Muscle of leg (tissue), 3 donors: ENCODE measurements at regions not wholly inside any gene's neighbourhood (a gene's known extent, or its start where the extent isn't known, plus 50 kb on each side); places are given as distances from the start of the nearest gene placed in this dataset.
A peak's percentile ranks its signal among the peaks of the same experiment; 100 is the strongest.

ENCODE experiments used
- DNase-seq: peaks from one replicate; pipeline ENCODE4 v3.0.0; 2013
- H3K27ac ChIP-seq: one replicate; pipeline ENCODE4 v1.5.1; 2013; ENCODE audit warnings: mild to moderate bottlenecking, low read length, control low read depth
- H3K27me3 ChIP-seq: one replicate; pipeline ENCODE4 v1.6.1; 2013; ENCODE audit warnings: low read length; ENCODE audit not compliant: control insufficient read depth, insufficient read depth
- H3K36me3 ChIP-seq: one replicate; pipeline ENCODE4 v1.6.1; 2013; ENCODE audit warnings: low read length; ENCODE audit not compliant: control insufficient read depth, insufficient read depth
- H3K4me1 ChIP-seq: one replicate; pipeline ENCODE4 v1.6.1; 2013; ENCODE audit warnings: low read length; ENCODE audit not compliant: control insufficient read depth, insufficient read depth
- H3K4me3 ChIP-seq: one replicate; pipeline ENCODE4 v1.5.1; 2013; ENCODE audit warnings: low read length, control low read depth
- H3K9me3 ChIP-seq: replicated peaks from 2 replicates; pipeline ENCODE4 v1.6.1; 2013; ENCODE audit warnings: low read depth, low read length; ENCODE audit not compliant: control insufficient read depth
- WGBS: methylation state at CpG from one replicate; pipeline ENCODE4 v1.1.5; 2013; ENCODE audit warnings: missing lambda C conversion rate; ENCODE audit not compliant: insufficient coverage; 5-methylcytosine and 5-hydroxymethylcytosine counted together

GRCh38 chr12:90899456-90900182, 55.4 kb downstream of the CCER1 start:
- Histone ChIP-seq H3K9me3 (no peaks in the 10 kb centered on the region), H3K27me3 (no peaks in the 10 kb centered on the region), H3K4me3 (no peak overlapping the region), H3K36me3 (no peaks in the 10 kb centered on the region), H3K27ac (no peak overlapping the region), H3K4me1 (no peaks in the 10 kb centered on the region)
- WGBS = 88% methylated on average over 2 of the region's 4 CpGs
- no peak for DNase-seq

GRCh38 chr12:90897986-90898385, 57.0 kb downstream of the CCER1 start:
- no peaks in the 10 kb centered on the region for H3K36me3 ChIP-seq
- no peak for DNase-seq
- H3K4me3 ChIP-seq = no peak overlapping the region
- no peaks in the 10 kb centered on the region for H3K27me3 ChIP-seq
- H3K27ac ChIP-seq = no peak overlapping the region
- H3K9me3 ChIP-seq = no peaks in the 10 kb centered on the region
- no peaks in the 10 kb centered on the region for H3K4me1 ChIP-seq

GRCh38 chr12:90897316-90897715, 57.7 kb downstream of the CCER1 start:
- H3K4me1 ChIP-seq = no peaks in the 10 kb centered on the region
- WGBS = no CpG with 5 or more reads among the region's 3 CpGs
- no peak overlapping the region for H3K4me3 ChIP-seq
- H3K9me3 ChIP-seq = no peaks in the 10 kb centered on the region
- no peaks in the 10 kb centered on the region for H3K27me3 ChIP-seq
- H3K36me3 ChIP-seq = no peaks in the 10 kb centered on the region
- DNase-seq = no peak
- no peak overlapping the region for H3K27ac ChIP-seq

- WGBS = no CpG with 5 or more reads among the region's 1 CpG
- DNase-seq = no peak
- Histone ChIP-seq H3K9me3 (no peaks in the 10 kb centered on the region), H3K27me3 (no peaks in the 10 kb centered on the region), H3K4me3 (no peak overlapping the region), H3K36me3 (no peaks in the 10 kb centered on the region), H3K27ac (no peak overlapping the region), H3K4me1 (no peaks in the 10 kb centered on the region)
Measured at GRCh38 chr12:90896821-90897220, 58.2 kb downstream of the CCER1 start.

- no peak for DNase-seq
- no peaks in the 10 kb centered on the region for H3K4me1 ChIP-seq
- H3K9me3 ChIP-seq = no peaks in the 10 kb centered on the region
- H3K4me3 ChIP-seq = no peak overlapping the region
- no peaks in the 10 kb centered on the region for H3K27me3 ChIP-seq
- no peaks in the 10 kb centered on the region for H3K36me3 ChIP-seq
- H3K27ac ChIP-seq = no peak overlapping the region
Measured at GRCh38 chr12:90896164-90896563, 58.8 kb downstream of the CCER1 start.

- no peaks in the 10 kb centered on the region for H3K36me3 ChIP-seq
- no peaks in the 10 kb centered on the region for H3K4me1 ChIP-seq
- DNase-seq = no peak
- no peaks in the 10 kb centered on the region for H3K27me3 ChIP-seq
- H3K4me3 ChIP-seq = no peak overlapping the region
- H3K9me3 ChIP-seq = no peaks in the 10 kb centered on the region
- WGBS = no CpG with 5 or more reads among the region's 1 CpG
- no peak overlapping the region for H3K27ac ChIP-seq
Measured at GRCh38 chr12:90888316-90888715, 66.7 kb downstream of the CCER1 start.

- H3K4me1 ChIP-seq = no peaks in the 10 kb centered on the region
- H3K9me3 ChIP-seq = no peaks in the 10 kb centered on the region
- H3K27me3 ChIP-seq = no peaks in the 10 kb centered on the region
- no peaks in the 10 kb centered on the region for H3K36me3 ChIP-seq
- no peak overlapping the region for H3K27ac ChIP-seq
- no peak for DNase-seq
- H3K4me3 ChIP-seq = no peak overlapping the region
- WGBS = no CpG with 5 or more reads among the region's 4 CpGs
Measured at GRCh38 chr12:90883456-90883855, 71.5 kb downstream of the CCER1 start.

- DNase-seq = no peak
- H3K36me3 ChIP-seq = no peaks in the 10 kb centered on the region
- H3K9me3 ChIP-seq = no peaks in the 10 kb centered on the region
- no CpG with 5 or more reads among the region's 2 CpGs for WGBS
- H3K27me3 ChIP-seq = no peaks in the 10 kb centered on the region
- H3K4me1 ChIP-seq = no peaks in the 10 kb centered on the region
- no peak overlapping the region for H3K4me3 ChIP-seq
- no peak overlapping the region for H3K27ac ChIP-seq
Measured at GRCh38 chr12:90871726-90872096, 83.3 kb downstream of the CCER1 start.

- Histone ChIP-seq H3K9me3 (no peaks in the 10 kb centered on the region), H3K4me3 (no peak overlapping the region), H3K36me3 (no peaks in the 10 kb centered on the region), H3K27me3 (no peaks in the 10 kb centered on the region), H3K4me1 (no peaks in the 10 kb centered on the region), H3K27ac (no peak overlapping the region)
- DNase-seq = peak; percentile 68
- whole genome bisulfite sequencing = no CpG with 5 or more reads among the region's 1 CpG
Measured at GRCh38 chr12:90870971-90871725, 83.8 kb downstream of the CCER1 start.

GRCh38 chr12:90868626-90869025, 86.3 kb downstream of the CCER1 start:
- Histone ChIP-seq H3K36me3 (no peaks in the 10 kb centered on the region), H3K4me3 (no peak overlapping the region), H3K4me1 (no peaks in the 10 kb centered on the region), H3K27ac (no peak overlapping the region), H3K27me3 (no peaks in the 10 kb centered on the region), H3K9me3 (no peaks in the 10 kb centered on the region)
- no peak for DNase-seq
- no CpG with 5 or more reads among the region's 1 CpG for WGBS
